Endothelial cell (in vitro differentiated cells): ENCODE measurements at regions not wholly inside any gene's neighbourhood (a gene's known extent, or its start where the extent isn't known, plus 50 kb on each side); places are given as distances from the start of the nearest gene placed in this dataset.

Source experiments
- DNase-seq: peaks from one replicate; pipeline ENCODE4 v3.0.0; 2021; ENCODE audit warnings: low spot score
- H3K27ac Mint-ChIP-seq: one replicate; pipeline ENCODE4 v1.8.0; 2021; ENCODE audit warnings: mixed read lengths, inconsistent platforms; ENCODE audit not compliant: unreplicated experiment
- H3K27me3 Mint-ChIP-seq: one replicate; pipeline ENCODE4 v1.8.0; 2021; ENCODE audit warnings: mild to moderate bottlenecking, moderate library complexity, mixed read lengths, inconsistent platforms; ENCODE audit not compliant: unreplicated experiment
- H3K36me3 Mint-ChIP-seq: one replicate; pipeline ENCODE4 v1.8.0; 2021; ENCODE audit warnings: mild to moderate bottlenecking, low read depth, mixed read lengths, inconsistent platforms; ENCODE audit not compliant: unreplicated experiment
- H3K4me1 Mint-ChIP-seq: one replicate; pipeline ENCODE4 v1.8.0; 2021; ENCODE audit warnings: mild to moderate bottlenecking, mixed read lengths, inconsistent platforms; ENCODE audit not compliant: unreplicated experiment
- H3K4me3 Mint-ChIP-seq: one replicate; pipeline ENCODE4 v1.8.0; 2021; ENCODE audit warnings: mild to moderate bottlenecking, mixed read lengths, inconsistent platforms; ENCODE audit not compliant: unreplicated experiment
- H3K9me3 Mint-ChIP-seq: one replicate; pipeline ENCODE4 v1.8.0; 2021; ENCODE audit warnings: mixed read lengths, inconsistent platforms; ENCODE audit not compliant: unreplicated experiment
- TF ChIP-seq, protein P1 (sequence below): fragments of 200-600 bp; sonication (generic); IDR thresholded peaks from one replicate; pipeline ENCODE4 v1.5.0; 2021; ENCODE audit warnings: antibody characterized with exemption; ENCODE audit not compliant: unreplicated experiment

DNA sequence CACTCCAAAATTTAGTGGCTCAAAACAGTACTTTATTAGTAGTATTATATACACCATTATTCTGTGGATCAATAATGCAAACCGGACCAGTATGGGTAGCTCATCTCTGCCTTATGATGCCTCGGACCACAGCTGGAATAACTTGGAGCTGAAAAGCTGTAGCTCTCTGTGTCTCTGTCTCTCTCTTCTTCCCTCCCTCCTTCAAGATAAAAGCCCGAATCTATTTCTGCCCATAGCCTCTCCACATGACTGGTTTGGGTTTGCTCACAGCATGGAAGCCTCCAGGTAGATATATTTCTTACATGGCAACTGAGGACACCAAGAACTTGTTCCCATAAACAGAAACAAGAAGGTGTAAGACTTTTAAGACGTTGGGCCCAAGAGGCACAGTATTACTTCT lies 147.5 kb upstream of the TBCA start:
- Mint-ChIP-seq H3K36me3 (no peaks in the 10 kb centered on the region), H3K27me3 (no peaks in the 10 kb centered on the region), H3K27ac (no peak overlapping the region), H3K4me1 (no peaks in the 10 kb centered on the region), H3K9me3 (no peaks in the 10 kb centered on the region), H3K4me3 (no peak overlapping the region)
- no peak for DNase-seq
- TF ChIP-seq, protein P1, sequence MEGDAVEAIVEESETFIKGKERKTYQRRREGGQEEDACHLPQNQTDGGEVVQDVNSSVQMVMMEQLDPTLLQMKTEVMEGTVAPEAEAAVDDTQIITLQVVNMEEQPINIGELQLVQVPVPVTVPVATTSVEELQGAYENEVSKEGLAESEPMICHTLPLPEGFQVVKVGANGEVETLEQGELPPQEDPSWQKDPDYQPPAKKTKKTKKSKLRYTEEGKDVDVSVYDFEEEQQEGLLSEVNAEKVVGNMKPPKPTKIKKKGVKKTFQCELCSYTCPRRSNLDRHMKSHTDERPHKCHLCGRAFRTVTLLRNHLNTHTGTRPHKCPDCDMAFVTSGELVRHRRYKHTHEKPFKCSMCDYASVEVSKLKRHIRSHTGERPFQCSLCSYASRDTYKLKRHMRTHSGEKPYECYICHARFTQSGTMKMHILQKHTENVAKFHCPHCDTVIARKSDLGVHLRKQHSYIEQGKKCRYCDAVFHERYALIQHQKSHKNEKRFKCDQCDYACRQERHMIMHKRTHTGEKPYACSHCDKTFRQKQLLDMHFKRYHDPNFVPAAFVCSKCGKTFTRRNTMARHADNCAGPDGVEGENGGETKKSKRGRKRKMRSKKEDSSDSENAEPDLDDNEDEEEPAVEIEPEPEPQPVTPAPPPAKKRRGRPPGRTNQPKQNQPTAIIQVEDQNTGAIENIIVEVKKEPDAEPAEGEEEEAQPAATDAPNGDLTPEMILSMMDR: no peak

DNA sequence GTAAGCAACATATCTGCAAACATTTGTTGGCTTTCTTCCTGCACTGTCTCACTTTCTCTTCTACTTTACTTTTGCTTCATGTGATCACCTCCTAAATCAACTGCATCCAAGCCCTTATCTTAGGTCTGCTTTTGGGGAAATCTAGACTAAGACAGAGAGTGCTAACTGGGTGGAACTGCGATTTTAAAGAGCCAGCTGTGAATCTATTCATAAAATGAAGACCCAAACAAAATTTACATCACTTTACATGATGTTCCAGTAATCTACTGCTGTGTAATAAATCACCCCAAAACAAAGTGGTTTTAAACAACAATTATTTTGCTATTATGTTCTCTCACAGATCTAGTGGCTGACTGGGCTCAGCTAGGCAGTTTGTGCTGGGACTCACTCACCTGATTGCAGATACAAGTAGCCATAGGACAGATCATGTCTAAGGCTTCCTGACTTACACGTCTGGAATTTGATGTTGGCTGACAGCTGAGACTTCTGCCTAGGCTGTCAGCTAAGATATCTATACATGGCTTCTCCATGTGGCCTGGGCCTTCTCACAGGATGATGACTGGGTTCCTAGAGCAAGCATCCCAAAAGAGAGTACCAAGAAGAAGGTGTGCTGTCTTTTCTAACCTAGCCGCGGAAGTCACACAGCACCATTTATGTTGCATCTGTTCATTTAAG lies 145.1 kb upstream of the TBCA start:
- H3K27ac Mint-ChIP-seq: no peak overlapping the region
- TF ChIP-seq, protein P1: no peak
- H3K4me3 Mint-ChIP-seq: no peak overlapping the region
- no peaks in the 10 kb centered on the region for H3K4me1 Mint-ChIP-seq
- DNase-seq: no peak
- H3K27me3 Mint-ChIP-seq: peaks cover 1% of the 10 kb centered on the region
- no peaks in the 10 kb centered on the region for H3K36me3 Mint-ChIP-seq
- no peaks in the 10 kb centered on the region for H3K9me3 Mint-ChIP-seq

DNA sequence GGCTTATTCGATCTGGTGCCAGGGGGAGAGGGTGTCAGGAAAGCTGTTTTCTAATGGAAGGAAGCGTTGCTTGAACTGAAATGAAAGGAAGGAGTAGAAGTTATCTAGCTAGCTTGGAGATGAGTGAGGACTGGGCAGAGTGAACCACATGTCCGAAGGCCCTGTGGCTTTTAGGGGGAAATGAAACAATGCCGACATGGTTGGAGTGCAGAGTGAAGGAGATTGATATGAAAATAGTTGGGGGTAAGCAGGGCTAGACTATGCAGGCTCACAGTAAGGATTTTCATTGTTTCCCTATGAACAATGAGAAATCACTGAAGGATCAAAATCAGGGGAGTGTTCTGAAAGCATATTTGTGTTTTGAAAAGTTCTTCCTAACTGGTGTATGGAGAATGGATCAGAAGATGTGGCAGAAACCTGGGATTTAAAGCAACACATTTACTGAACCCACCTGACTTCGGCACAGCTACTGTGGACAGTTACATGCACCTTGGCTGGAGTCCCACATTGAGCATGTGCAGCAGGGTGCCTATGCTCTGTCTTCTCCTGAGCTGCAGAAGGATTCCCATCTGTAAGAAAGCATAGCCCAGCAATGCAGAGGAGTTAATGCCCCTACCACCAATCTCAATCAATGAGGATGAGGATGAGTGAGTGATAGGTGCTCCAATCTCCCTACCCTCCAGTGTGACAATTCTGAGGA lies 144.4 kb upstream of the TBCA start:
- H3K27ac Mint-ChIP-seq: no peak overlapping the region
- DNase-seq: no peak
- H3K4me1 Mint-ChIP-seq: no peaks in the 10 kb centered on the region
- no peaks in the 10 kb centered on the region for H3K9me3 Mint-ChIP-seq
- TF ChIP-seq, protein P1: no peak
- H3K4me3 Mint-ChIP-seq: no peak overlapping the region
- no peaks in the 10 kb centered on the region for H3K36me3 Mint-ChIP-seq
- H3K27me3 Mint-ChIP-seq: peaks cover 1% of the 10 kb centered on the region

DNA sequence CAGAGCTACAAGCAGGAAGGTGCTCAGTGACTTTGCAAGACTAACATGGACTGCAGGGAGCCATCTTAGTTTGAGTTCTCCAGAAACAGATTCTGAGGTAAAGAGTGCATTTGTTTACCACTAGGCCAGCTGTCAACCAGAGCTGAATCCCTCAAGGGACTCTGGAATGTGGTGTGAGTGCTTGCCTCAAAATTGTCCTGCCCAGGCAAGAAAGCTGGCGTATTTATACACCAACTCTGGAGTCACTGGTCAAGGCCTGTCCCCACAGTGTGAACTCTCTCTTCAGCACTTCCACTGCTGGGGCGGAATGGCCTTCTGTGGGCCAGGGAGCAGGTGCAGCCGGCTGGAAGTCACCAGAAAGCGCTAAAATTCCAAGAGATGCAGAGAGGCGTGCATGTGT lies 139.2 kb upstream of the TBCA start:
- H3K36me3 Mint-ChIP-seq: no peaks in the 10 kb centered on the region
- no peak overlapping the region for H3K27ac Mint-ChIP-seq
- no peaks in the 10 kb centered on the region for H3K4me1 Mint-ChIP-seq
- TF ChIP-seq, protein P1: no peak
- no peak overlapping the region for H3K4me3 Mint-ChIP-seq
- DNase-seq: no peak
- H3K9me3 Mint-ChIP-seq: no peaks in the 10 kb centered on the region
- peaks cover 1% of the 10 kb centered on the region for H3K27me3 Mint-ChIP-seq

DNA sequence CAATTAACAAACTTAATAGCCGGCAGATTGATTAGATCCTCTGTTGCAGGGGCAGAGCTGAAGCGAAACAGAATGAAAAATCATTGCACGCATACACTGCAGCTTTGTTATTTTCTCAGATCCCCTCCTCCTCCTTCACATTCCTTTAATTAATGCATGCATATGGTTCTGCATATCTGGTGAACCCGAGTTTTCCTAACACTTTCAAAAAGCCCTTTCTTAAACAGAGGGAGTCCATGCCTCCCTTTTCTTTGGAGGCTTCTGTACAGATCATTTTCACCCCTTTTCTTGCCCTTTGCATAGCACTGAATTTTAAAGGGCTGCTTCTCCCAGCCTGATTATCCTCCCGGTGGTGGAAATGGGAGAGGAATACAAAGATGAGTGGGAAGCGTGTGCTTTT lies 136.6 kb upstream of the TBCA start:
- Mint-ChIP-seq H3K4me3 (no peak overlapping the region), H3K36me3 (no peaks in the 10 kb centered on the region), H3K9me3 (no peaks in the 10 kb centered on the region), H3K27me3 (peaks cover 1% of the 10 kb centered on the region), H3K27ac (no peak overlapping the region), H3K4me1 (peaks cover 8% of the 10 kb centered on the region)
- no peak for DNase-seq
- TF ChIP-seq, protein P1: no peak
